Fibroblast of pulmonary artery (primary cell): ENCODE measurements at regions not wholly inside any gene's neighbourhood (a gene's known extent, or its start where the extent isn't known, plus 50 kb on each side); places are given as distances from the start of the nearest gene placed in this dataset.

ENCODE experiments used
- DNase-seq: peaks from one replicate; pipeline ENCODE4 v3.0.0-alpha.2; 2010; ENCODE audit warnings: low read depth
- H3K4me3 ChIP-seq: replicated peaks from 2 replicates; pipeline ENCODE4 v1.5.1; 2011; ENCODE audit warnings: low read depth, mild to moderate bottlenecking, control low read depth, low read length, moderate library complexity
- CTCF ChIP-seq: IDR thresholded peaks from 2 replicates; pipeline ENCODE4 v1.5.1; 2011; ENCODE audit warnings: mild to moderate bottlenecking, control low read depth, low read length, inconsistent platforms; ENCODE audit errors: missing control alignments

DNA sequence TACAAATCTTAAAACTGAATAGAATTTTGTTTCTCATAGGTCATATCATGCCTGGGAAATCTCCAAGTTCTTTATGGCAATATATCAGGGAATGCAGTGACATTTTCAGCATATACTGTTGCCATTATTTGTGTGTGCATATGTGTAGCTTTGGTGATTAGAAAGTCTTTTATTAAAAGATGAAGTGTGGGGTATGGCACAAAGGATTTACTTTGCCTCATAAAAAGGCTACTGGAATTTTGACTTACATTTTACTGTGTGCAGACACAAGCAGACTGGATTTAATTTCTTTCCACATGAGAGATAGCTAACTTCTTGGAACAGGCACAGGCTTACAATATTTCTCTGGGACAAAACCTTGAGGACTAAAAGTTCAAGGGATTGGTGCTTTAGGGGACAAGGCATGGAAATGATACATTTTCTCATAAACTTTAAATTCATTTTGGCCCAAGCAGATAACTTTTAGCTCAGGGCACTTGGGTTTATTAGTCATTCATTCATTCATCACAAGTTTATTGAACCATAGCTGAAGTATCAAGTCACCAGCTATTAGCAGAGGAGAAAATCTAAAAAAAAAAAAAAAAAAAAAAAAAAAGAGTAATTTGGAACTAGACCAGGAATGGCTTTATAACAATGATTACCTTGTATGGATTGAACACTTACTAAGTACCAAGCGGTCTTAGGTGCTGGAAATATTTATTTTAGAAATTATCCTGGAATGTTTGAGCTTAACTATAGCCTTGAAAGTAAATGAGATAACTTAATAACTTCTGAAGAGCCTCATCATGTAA, 191.5 kb downstream of the SLIT2 start:
- TF ChIP-seq CTCF = no peak
- no peak for DNase-seq
- H3K4me3 ChIP-seq = no peak overlapping the region

- no peak for TF ChIP-seq CTCF
- DNase-seq = peak; percentile 50
- H3K4me3 ChIP-seq = no peak overlapping the region
Measured at GRCh38 chr4:20444599-20445337, 193.1 kb downstream of the SLIT2 start.

DNA sequence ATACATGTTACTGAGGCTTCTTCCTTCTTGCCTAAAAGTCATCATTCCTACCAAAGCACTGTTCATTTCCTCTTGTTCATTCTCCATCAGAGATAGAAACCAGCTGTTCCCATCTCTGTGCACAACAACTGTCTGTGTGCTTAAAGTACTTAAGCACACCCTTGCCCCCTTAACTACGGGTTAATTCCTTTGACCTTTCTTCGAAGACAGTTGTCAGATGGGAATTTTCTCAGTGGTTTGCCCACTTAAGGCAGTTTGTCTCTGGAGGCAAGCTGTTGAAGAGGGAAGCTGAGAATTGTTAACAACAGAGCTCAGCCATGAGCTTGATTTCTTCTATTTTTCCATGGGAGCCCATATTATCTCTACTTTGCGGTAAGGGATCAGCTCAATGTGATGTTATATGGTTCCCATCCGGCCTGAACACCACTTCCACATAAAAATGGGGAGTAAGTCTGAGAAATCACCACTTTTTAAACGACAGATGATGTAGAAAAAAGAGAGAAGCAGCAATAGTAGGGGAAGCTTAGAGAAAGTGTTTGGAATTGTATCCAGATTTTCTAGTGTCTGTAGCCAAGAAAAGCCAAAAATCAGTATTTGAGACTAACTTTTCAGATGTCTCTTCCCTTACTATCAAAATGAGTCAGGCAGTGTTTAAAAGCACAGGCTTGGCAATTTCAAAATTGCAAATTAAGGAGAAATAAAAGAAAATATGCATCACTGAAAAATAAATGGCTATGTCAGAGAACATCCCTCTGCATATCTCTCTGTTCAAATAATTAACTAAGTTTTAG, 194.4 kb downstream of the SLIT2 start:
- no peak for TF ChIP-seq CTCF
- no peak overlapping the region for H3K4me3 ChIP-seq
- DNase-seq = peak; percentile 56

DNA sequence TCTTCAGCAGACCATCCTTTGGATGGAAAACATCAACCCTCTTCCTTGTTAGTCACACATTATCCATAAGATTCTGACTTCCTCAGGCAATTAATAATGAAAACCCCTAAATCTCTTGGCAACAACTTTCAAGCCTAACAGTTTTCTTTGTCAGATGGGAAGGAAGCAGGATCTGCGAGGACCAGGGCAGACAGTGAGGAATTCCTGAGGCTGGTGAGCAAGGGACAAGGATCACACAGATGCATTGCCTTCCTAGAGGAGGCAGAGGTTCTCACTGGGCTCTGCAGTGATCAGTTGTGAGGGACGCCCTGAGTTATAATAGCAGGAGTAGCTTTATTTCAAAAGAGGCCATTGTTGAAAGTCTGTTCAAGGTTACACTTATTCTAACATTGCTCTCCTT, 195.4 kb downstream of the SLIT2 start:
- no peak for TF ChIP-seq CTCF
- DNase-seq = no peak
- H3K4me3 ChIP-seq = no peak overlapping the region

DNA sequence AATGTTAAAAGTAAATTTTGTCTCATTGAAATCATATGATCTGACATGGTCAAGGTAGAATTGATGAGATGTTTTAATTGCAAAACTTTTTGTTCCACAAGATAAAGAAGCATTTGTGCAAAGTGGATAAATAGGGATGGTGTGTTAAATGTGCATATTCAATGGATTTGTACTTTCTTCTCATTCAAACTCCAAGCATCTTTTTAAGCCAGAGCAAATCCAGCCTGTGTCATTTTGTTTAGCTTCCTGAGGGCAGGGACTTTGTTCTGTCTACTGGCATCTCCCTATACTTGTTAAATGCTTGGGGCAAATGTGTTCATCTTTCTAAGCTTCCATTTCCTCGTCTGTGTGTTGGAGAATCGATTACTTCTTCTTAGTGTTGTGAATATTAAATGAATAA, 200.3 kb downstream of the SLIT2 start:
- DNase-seq = no peak
- TF ChIP-seq CTCF = no peak
- no peak overlapping the region for H3K4me3 ChIP-seq

DNA sequence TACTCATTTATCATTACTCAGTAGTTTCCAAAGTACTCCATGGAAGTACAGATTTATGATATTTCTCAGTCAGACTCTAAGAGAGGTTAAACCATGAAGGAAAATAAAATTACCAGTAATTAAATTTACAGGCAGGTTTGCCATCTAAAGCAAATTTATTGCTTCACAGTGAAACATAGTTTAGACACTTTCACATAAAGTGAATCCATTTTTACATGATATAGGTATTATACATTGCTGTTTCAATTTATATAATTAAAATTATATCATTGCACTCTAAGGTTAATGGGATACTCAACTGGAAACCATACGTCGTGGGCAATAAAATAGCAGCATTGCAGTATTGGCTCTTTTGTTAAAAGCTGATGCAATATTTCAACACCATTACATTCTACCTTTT, 202.8 kb downstream of the SLIT2 start:
- H3K4me3 ChIP-seq = no peak overlapping the region
- TF ChIP-seq CTCF = no peak
- no peak for DNase-seq
